Breast epithelium (tissue), 4 donors: ENCODE measurements at regions not wholly inside any gene's neighbourhood (a gene's known extent, or its start where the extent isn't known, plus 50 kb on each side); places are given as distances from the start of the nearest gene placed in this dataset.
A peak's percentile ranks its signal among the peaks of the same experiment; 100 is the strongest.
"Not testable (repeated sequence)": the region's sequence is repeated elsewhere in the genome, so short reads cannot be mapped to it uniquely, and the experiment has no call there.

Source experiments
- DNase-seq, 2 donors: peaks; one replicate each; pipeline ENCODE4 v3.0.0-alpha.2; 2019; ENCODE audit warnings: low spot score in 2 of 2
- H3K27ac ChIP-seq, 2 donors: fragments of 200-600 bp; sonication (generic) in 1 of 2; one replicate each; pipeline ENCODE4 v1.5.1; 2016 to 2019; ENCODE audit warnings: mild to moderate bottlenecking in 1 of 2
- H3K27me3 ChIP-seq, 2 donors: fragments of 200-600 bp; sonication (generic) in 1 of 2; one replicate each; pipeline versions ENCODE4 v1.5.1 to v1.6.0; 2017 to 2019; ENCODE audit warnings: control low read depth in 1 of 2, mild to moderate bottlenecking in 1 of 2
- H3K36me3 ChIP-seq: fragments of 200-600 bp; one replicate; pipeline ENCODE4 v1.5.1; 2019
- H3K4me1 ChIP-seq, 2 donors: fragments of 200-600 bp; sonication (generic); one replicate each; pipeline ENCODE4 v1.5.1; 2016 to 2019; ENCODE audit warnings: control low read depth in 1 of 2
- H3K4me3 ChIP-seq, 3 donors: fragments of 200-600 bp; sonication (generic); 1 replicate in 2 of 3; 2 replicates in 1 of 3; pipeline ENCODE4 v1.5.1; 2016 to 2019; ENCODE audit warnings: mild to moderate bottlenecking in 3 of 3, moderate library complexity in 2 of 3
- H3K9me3 ChIP-seq, 2 donors: fragments of 200-600 bp; sonication (generic) in 1 of 2; one replicate each; pipeline ENCODE4 v1.5.1; 2016 to 2019; ENCODE audit warnings: control low read depth in 1 of 2
- CTCF ChIP-seq, 3 donors: fragments of 450-650 bp; IDR thresholded peaks; one replicate each; pipeline ENCODE4 v1.5.1; 2016 to 2017; ENCODE audit warnings: antibody characterized with exemption in 3 of 3, mild to moderate bottlenecking in 3 of 3, moderate library complexity in 3 of 3
- POLR2A ChIP-seq: fragments of 450-650 bp; IDR thresholded peaks from one replicate; pipeline ENCODE4 v1.6.1; 2016; ENCODE audit warnings: antibody characterized with exemption, mild to moderate bottlenecking, moderate library complexity
- POLR2AphosphoS5 ChIP-seq, 3 donors: sonication (generic); formaldehyde crosslinking; IDR thresholded peaks; one replicate each; pipeline ENCODE4 v1.6.1; 2017; ENCODE audit warnings: antibody characterized with exemption in 3 of 3
- intact Hi-C: fragments of 100-400 bp; cut with DNase I; formaldehyde crosslinking; loops from one replicate; pipeline ENCODE4 v1.15.1; 2023; ENCODE audit warnings: low total_unique reads

DNA sequence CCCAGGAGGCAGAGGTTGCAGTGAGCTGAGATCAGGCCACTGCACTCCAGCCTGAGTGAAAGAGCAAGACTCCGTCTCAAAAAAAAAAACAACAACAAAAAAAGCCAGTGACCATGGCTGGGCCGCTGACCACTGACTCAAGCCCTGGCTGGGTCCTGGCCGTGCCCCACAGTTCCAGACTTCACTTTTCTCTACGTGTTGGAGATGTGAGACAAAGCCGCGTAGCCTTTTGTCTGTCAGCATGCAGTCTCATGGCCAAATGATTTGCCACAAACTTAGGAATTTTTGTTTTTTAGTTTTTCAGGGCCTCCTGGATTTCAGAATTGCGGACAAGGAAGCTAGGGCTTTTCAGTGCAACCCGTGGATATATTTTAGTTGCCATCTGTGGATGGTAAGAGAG, 89.3 kb upstream of the CIBAR2 start:
- H3K36me3 ChIP-seq, result no peaks in the 10 kb centered on the region
- H3K27ac ChIP-seq, result peak overlapping the region in 1 of 2 donors; percentile 88
- no peak for DNase-seq
- H3K9me3 ChIP-seq, result no peaks in the 10 kb centered on the region
- no peaks in the 10 kb centered on the region for H3K27me3 ChIP-seq
- intact Hi-C loops, result no loop called here
- TF ChIP-seq POLR2A (no peak), CTCF (IDR thresholded peaks at IDR 0.05) (no peak), POLR2AphosphoS5 (IDR thresholded peaks at IDR 0.05) (no peak)
- peaks cover 6 to 13% of the 10 kb centered on the region in 2 donors for H3K4me1 ChIP-seq
- no peak overlapping the region for H3K4me3 ChIP-seq

- H3K27ac ChIP-seq, result peak overlapping the region; percentile 57 to 88
- no peaks in the 10 kb centered on the region for H3K27me3 ChIP-seq
- TF ChIP-seq POLR2A, result no peak
- peaks cover 12 to 19% of the 10 kb centered on the region in 2 donors for H3K4me1 ChIP-seq
- H3K36me3 ChIP-seq, result no peaks in the 10 kb centered on the region
- H3K4me3 ChIP-seq, result no peak overlapping the region
- no peak for DNase-seq
- H3K9me3 ChIP-seq, result no peaks in the 10 kb centered on the region
- intact Hi-C loops, result no loop called here
Measured at GRCh38 chr16:85202051-85202601, 89.9 kb upstream of the CIBAR2 start.

DNA sequence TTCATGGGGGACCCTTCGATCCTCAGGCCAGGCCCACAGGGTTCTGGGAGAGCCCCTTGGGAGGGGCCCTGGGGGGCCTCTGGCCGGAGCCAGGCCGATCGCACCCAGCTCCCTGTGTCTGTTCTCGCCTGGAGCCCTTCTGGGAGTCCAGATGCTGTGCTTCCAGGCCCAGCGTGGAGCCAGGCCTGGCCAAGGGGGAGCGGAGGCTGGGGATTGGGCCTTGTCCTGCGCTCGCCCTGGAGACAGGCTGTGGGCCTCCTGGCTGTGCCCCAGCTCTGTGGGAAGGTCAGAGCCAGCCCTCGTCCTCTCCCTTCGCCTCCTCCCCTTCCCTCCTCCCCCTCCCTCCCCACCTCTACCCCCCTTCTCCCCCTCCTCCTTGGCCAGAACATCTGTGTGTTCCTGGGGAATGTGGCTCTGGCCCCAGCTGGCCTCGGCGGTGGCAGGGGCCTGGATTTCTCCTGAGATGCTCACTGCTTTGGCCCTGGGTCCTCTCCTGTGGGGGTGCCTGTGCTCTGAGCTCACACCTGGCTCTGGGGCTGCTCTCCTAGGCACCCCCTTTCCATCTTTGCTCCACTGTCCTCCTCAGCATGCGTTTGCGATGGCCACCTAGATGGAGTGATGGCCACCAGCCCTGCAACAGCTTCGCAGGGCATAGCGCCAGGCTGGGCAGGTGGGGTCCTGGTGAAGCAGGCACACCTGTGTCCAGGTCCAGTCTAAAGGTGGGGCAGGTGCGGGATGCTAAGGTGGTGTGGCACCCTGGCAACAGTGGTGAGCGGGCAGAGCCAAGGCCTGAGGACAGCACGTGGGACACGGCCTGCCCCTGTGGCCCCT, 90.6 kb upstream of the CIBAR2 start:
- no peak for TF ChIP-seq POLR2AphosphoS5 (IDR thresholded peaks at IDR 0.05)
- TF ChIP-seq CTCF (IDR thresholded peaks at IDR 0.05), result no peak
- no peak for TF ChIP-seq POLR2A
- H3K27me3 ChIP-seq, result no peaks in the 10 kb centered on the region
- peak in 1 of 2 donors; percentile 52 for DNase-seq
- peaks cover 13 to 20% of the 10 kb centered on the region in 2 donors for H3K4me1 ChIP-seq
- no peaks in the 10 kb centered on the region for H3K9me3 ChIP-seq
- H3K4me3 ChIP-seq, result no peak overlapping the region
- intact Hi-C loops, result no loop called here
- peak overlapping the region; percentile 57 to 88 for H3K27ac ChIP-seq
- no peaks in the 10 kb centered on the region for H3K36me3 ChIP-seq

- Histone ChIP-seq H3K4me3 (no peak overlapping the region), H3K27ac (peak overlapping the region in 1 of 2 donors; percentile 88), H3K9me3 (no peaks in the 10 kb centered on the region), H3K36me3 (no peaks in the 10 kb centered on the region), H3K4me1 (peaks cover 13 to 20% of the 10 kb centered on the region in 2 donors), H3K27me3 (no peaks in the 10 kb centered on the region)
- no peak for TF ChIP-seq POLR2AphosphoS5 (IDR thresholded peaks at IDR 0.05)
- TF ChIP-seq CTCF (IDR thresholded peaks at IDR 0.05), result no peak
- no peak for TF ChIP-seq POLR2A
- intact Hi-C loops, result no loop called here
- DNase-seq, result no peak
Measured at GRCh38 chr16:85203462-85203813, 91.2 kb upstream of the CIBAR2 start.

- Histone ChIP-seq H3K9me3 (no peaks in the 10 kb centered on the region), H3K27ac (no peak overlapping the region), H3K36me3 (no peaks in the 10 kb centered on the region), H3K27me3 (no peaks in the 10 kb centered on the region), H3K4me3 (no peak overlapping the region), H3K4me1 (peaks cover 13 to 20% of the 10 kb centered on the region in 2 donors)
- no peak for DNase-seq
- TF ChIP-seq POLR2A, result no peak
- TF ChIP-seq CTCF (IDR thresholded peaks at IDR 0.05), result no peak
- no peak for TF ChIP-seq POLR2AphosphoS5 (IDR thresholded peaks at IDR 0.05)
- intact Hi-C loops, result no loop called here
Measured at GRCh38 chr16:85204242-85205010, 92.2 kb upstream of the CIBAR2 start.

GRCh38 chr16:85205257-85205656, 93.0 kb upstream of the CIBAR2 start:
- H3K4me3 ChIP-seq, H3K36me3 ChIP-seq, DNase-seq, H3K27me3 ChIP-seq, H3K27ac ChIP-seq, H3K9me3 ChIP-seq, intact Hi-C loops: not testable (repeated sequence)
- peaks cover 13 to 20% of the 10 kb centered on the region in 2 donors for H3K4me1 ChIP-seq
